NCI-H1694 treated with DMSO at 0.1 percent for 48 hours (cell line): ENCODE measurements at regions not wholly inside any gene's neighbourhood (a gene's known extent, or its start where the extent isn't known, plus 50 kb on each side); places are given as distances from the start of the nearest gene placed in this dataset.
"Not testable (repeated sequence)": the region's sequence is repeated elsewhere in the genome, so short reads cannot be mapped to it uniquely, and the experiment has no call there.

Experiments
- DNase-seq: peaks from one replicate; lab custom pipeline; 2025; lab: John Stamatoyannopoulos, UW

- DNase-seq = no peak
Measured at GRCh38 chr18:39454866-39455265, 1889.3 kb upstream of the CELF4 start.

- no peak for DNase-seq
Measured at GRCh38 chr18:39453882-39454281, 1888.3 kb upstream of the CELF4 start.

- DNase-seq = no peak
Measured at GRCh38 chr18:39453356-39453755, 1887.8 kb upstream of the CELF4 start.

GRCh38 chr18:39450958-39451357 is 1885.4 kb upstream of the CELF4 start:
- no peak for DNase-seq

- no peak for DNase-seq
Measured at GRCh38 chr18:39449566-39449965, 1884.0 kb upstream of the CELF4 start.

- no peak for DNase-seq
Measured at GRCh38 chr18:39448942-39449341, 1883.3 kb upstream of the CELF4 start.

GRCh38 chr18:39444957-39445356 is 1879.4 kb upstream of the CELF4 start:
- DNase-seq = not testable (repeated sequence)

GRCh38 chr18:39441648-39442047 is 1876.0 kb upstream of the CELF4 start:
- no peak for DNase-seq

- DNase-seq = no peak
Measured at GRCh38 chr18:39435996-39436395, 1870.4 kb upstream of the CELF4 start.

GRCh38 chr18:39435209-39435608 is 1869.6 kb upstream of the CELF4 start:
- no peak for DNase-seq

- DNase-seq = no peak
Measured at GRCh38 chr18:39434223-39434920, 1868.8 kb upstream of the CELF4 start.

- DNase-seq = no peak
Measured at GRCh38 chr18:39425172-39425850, 1859.7 kb upstream of the CELF4 start.

GRCh38 chr18:39424261-39424660 is 1858.7 kb upstream of the CELF4 start:
- DNase-seq = no peak

GRCh38 chr18:39421276-39421675 is 1855.7 kb upstream of the CELF4 start:
- no peak for DNase-seq

GRCh38 chr18:39419315-39419714 is 1853.7 kb upstream of the CELF4 start:
- no peak for DNase-seq

GRCh38 chr18:39415471-39415870 is 1849.9 kb upstream of the CELF4 start:
- DNase-seq = no peak

- DNase-seq = no peak
Measured at GRCh38 chr18:39414009-39414700, 1848.6 kb upstream of the CELF4 start.

- no peak for DNase-seq
Measured at GRCh38 chr18:39406941-39407340, 1841.3 kb upstream of the CELF4 start.

- no peak for DNase-seq
Measured at GRCh38 chr18:39403121-39403520, 1837.5 kb upstream of the CELF4 start.

GRCh38 chr18:39399662-39400061 is 1834.1 kb upstream of the CELF4 start:
- DNase-seq = no peak

GRCh38 chr18:39396168-39396567 is 1830.6 kb upstream of the CELF4 start:
- no peak for DNase-seq

GRCh38 chr18:39389800-39390379 is 1824.3 kb upstream of the CELF4 start:
- DNase-seq = no peak

GRCh38 chr18:39380866-39381265 is 1815.3 kb upstream of the CELF4 start:
- DNase-seq = no peak
